Right lobe of liver (tissue), 6 donors: ENCODE measurements at regions not wholly inside any gene's neighbourhood (a gene's known extent, or its start where the extent isn't known, plus 50 kb on each side); places are given as distances from the start of the nearest gene placed in this dataset.
"Not testable (repeated sequence)": the region's sequence is repeated elsewhere in the genome, so short reads cannot be mapped to it uniquely, and the experiment has no call there.

Experiments used
- ATAC-seq, 4 donors: fragments of 200-7000 bp; cut with Tn5 transposase; one replicate each; pipeline ENCODE4 v1.9.1; 2020; ENCODE audit warnings: mild to moderate bottlenecking in 4 of 4, moderate library complexity in 4 of 4
- DNase-seq, 3 donors: peaks; one replicate each; pipeline ENCODE4 v3.0.0-alpha.2; 2020
- H3K27ac ChIP-seq, 3 donors: fragments of 200-600 bp; one replicate each; pipeline ENCODE4 v1.8.0; 2022
- H3K27me3 ChIP-seq, 2 donors: fragments of 200-600 bp; one replicate each; pipeline ENCODE4 v1.8.0; 2022
- H3K36me3 ChIP-seq, 4 donors: fragments of 200-600 bp; sonication (generic) in 1 of 4; one replicate each; pipeline versions ENCODE4 v1.5.1 to v1.8.0; 2017 to 2022; ENCODE audit warnings: control low read depth in 1 of 4
- H3K4me1 ChIP-seq, 4 donors: fragments of 200-600 bp; sonication (generic) in 1 of 4; one replicate each; pipeline versions ENCODE4 v1.5.1 to v1.8.0; 2017 to 2022; ENCODE audit warnings: control low read depth in 1 of 4
- H3K4me3 ChIP-seq, 3 donors: fragments of 200-600 bp; one replicate each; pipeline ENCODE4 v1.8.0; 2022
- H3K9me3 ChIP-seq, 4 donors: fragments of 200-600 bp; sonication (generic) in 1 of 4; one replicate each; pipeline versions ENCODE4 v1.5.1 to v1.8.0; 2017 to 2022; ENCODE audit warnings: control low read depth in 1 of 4
- CTCF ChIP-seq, 4 donors: fragments of 200-600 bp in 3 of 4; fragments of 450-650 bp in 1 of 4; IDR thresholded peaks; one replicate each; pipeline versions ENCODE4 v1.5.1 to v1.8.0; 2016 to 2022; ENCODE audit warnings: antibody characterized with exemption in 4 of 4, mild to moderate bottlenecking in 2 of 4
- POLR2A ChIP-seq: fragments of 450-650 bp; IDR thresholded peaks from one replicate; pipeline ENCODE4 v1.6.1; 2017; ENCODE audit warnings: antibody characterized with exemption, mild to moderate bottlenecking
- WGBS: methylation state at CpG from one replicate; pipeline ENCODE4 v1.1.6; 2018; ENCODE audit warnings: low coverage, low lambda C conversion rate; ENCODE audit not compliant: insufficient coverage; ENCODE audit errors: missing lambda C conversion rate; 5-methylcytosine and 5-hydroxymethylcytosine counted together
- intact Hi-C, 2 donors: fragments of 100-400 bp; cut with DNase I; formaldehyde crosslinking; loops; one replicate each; pipeline versions ENCODE4 v1.11.2 to v1.14.1; 2022
- donor health status: DM: no; HTN: yes; CAD: no.
- donor health status: DM: no; HTN: no; CAD: no.
- donor health status: DM: no; HTN: no; CAD: no.
- donor health status: DM: no; HTN: yes; CAD: no.
- donor health status: DM: no; HTN: yes; CAD: no.

DNA sequence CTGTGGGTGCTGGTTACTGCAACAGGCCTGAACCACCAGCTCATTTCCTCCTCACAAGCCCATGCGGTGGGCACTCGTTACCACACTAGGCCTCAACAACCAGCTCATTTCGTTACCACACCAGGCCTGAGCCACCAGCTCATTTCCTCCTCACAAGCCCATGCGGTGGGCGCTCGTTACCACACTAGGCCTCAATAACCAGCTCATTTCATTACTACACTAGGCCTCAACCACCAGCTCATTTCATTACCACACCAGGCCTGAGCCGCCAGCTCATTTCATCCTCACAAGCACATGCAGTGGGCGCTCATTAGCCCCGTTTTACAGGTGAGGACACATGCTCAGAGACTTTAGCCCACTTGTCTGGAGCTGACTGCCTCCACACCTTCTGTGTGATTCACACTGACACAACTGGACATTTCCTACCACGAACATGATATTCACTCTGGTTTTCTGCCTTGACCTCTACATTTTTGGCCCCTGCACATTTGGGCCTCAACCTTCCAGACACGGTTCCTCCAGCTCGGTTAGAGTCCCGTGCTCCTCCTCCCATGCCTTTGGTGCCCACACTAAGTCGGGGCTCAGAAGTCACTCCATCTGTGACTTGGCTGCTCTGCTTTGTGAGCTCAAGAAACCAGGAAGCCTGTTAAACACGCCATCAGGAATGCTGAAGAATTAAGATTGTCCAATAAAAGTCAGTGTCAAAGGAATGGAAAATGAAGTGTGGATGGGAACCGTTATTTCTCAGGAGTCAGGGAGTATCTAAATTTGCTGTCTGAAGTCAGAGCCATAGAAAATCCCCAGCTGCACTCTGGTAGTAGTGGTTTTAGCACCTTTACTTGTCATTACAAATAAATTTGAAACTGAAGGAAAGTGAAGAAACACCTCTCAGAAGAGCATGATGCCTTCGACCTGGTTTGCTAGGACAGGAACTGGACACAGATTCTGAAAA lies 55.8 kb upstream of the LANCL2 start:
- intact Hi-C loops: no loop called here
- Histone ChIP-seq H3K36me3 (no peaks in the 10 kb centered on the region), H3K4me1 (no peaks in the 10 kb centered on the region), H3K27me3 (no peaks in the 10 kb centered on the region), H3K27ac (no peak overlapping the region), H3K9me3 (no peaks in the 10 kb centered on the region), H3K4me3 (no peak overlapping the region)
- TF ChIP-seq CTCF (IDR thresholded peaks at IDR 0.05): no peak
- peak in 3 of 4 donors; percentile 44 to 62 (median 60) for ATAC-seq
- DNase-seq: no peak
- WGBS: 69% methylated on average over 16 of the region's 17 CpGs

DNA sequence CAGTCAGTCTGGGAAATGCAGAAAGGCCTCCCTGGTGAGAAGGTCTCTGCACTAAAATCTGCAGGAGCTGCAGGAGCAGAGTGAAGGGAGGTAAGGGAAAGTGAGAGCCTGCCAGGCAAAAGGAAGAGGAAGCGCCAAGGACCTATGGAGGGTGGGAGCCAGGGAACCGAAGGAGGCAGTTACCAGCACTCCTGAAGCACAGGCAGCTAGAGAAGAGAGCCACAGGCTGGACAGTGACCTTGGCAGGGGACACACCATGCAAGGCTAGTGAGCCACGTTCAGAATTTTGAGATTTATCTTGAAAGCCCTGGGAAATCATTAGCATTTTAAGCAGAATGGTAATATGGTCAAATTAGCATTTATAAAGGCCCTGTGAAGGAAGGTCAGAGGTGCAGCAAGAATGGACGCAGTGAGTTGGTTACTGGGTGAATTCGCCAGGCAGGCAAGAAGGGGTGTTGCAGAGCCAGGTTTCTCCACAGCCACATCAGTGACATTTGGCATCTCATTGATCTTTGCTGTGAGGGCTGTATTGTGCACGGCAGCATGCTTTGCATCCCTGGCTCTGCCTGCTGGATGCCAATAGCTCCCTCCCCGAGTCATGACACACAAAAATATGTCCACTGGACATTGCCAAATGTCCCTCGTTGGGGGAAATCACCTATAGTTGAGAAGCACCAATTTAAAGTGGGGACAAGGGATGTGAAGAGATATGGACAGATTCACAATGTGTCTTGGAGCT lies 54.7 kb upstream of the LANCL2 start:
- no peaks in the 10 kb centered on the region for H3K9me3 ChIP-seq
- 53% methylated on average over 6 of the region's 8 CpGs for WGBS
- no peak for TF ChIP-seq CTCF (IDR thresholded peaks at IDR 0.05)
- no peak for TF ChIP-seq POLR2A
- ATAC-seq (no peak), DNase-seq (no peak)
- H3K27ac ChIP-seq: no peak overlapping the region
- no peaks in the 10 kb centered on the region for H3K27me3 ChIP-seq
- H3K36me3 ChIP-seq: no peaks in the 10 kb centered on the region
- intact Hi-C loops: no loop called here
- H3K4me1 ChIP-seq: no peaks in the 10 kb centered on the region
- no peak overlapping the region for H3K4me3 ChIP-seq

GRCh38 chr7:55311892-55312291 lies 53.2 kb upstream of the LANCL2 start:
- DNase-seq, H3K4me1 ChIP-seq, H3K27ac ChIP-seq, H3K27me3 ChIP-seq, H3K9me3 ChIP-seq, H3K36me3 ChIP-seq, H3K4me3 ChIP-seq, intact Hi-C loops, ATAC-seq: not testable (repeated sequence)
- no CpG with 5 or more reads among the region's 27 CpGs for WGBS

GRCh38 chr7:55313671-55314070 lies 51.5 kb upstream of the LANCL2 start:
- H3K36me3 ChIP-seq, intact Hi-C loops, H3K27ac ChIP-seq, DNase-seq, H3K4me3 ChIP-seq, H3K27me3 ChIP-seq, H3K9me3 ChIP-seq, H3K4me1 ChIP-seq, ATAC-seq: not testable (repeated sequence)
- WGBS: 88% methylated on average over 4 of the region's 5 CpGs

GRCh38 chr7:55314967-55315366 lies 50.2 kb upstream of the LANCL2 start:
- Histone ChIP-seq H3K27ac (no peak overlapping the region), H3K36me3 (no peaks in the 10 kb centered on the region), H3K4me3 (no peak overlapping the region), H3K27me3 (no peaks in the 10 kb centered on the region), H3K4me1 (no peaks in the 10 kb centered on the region), H3K9me3 (no peaks in the 10 kb centered on the region)
- TF ChIP-seq CTCF (IDR thresholded peaks at IDR 0.05) (no peak), POLR2A (no peak)
- ATAC-seq (no peak), DNase-seq (no peak)
- intact Hi-C loops: no loop called here
- 67% methylated on average over 3 of the region's 8 CpGs for WGBS
